D341Med (cell line): ENCODE measurements at regions not wholly inside any gene's neighbourhood (a gene's known extent, or its start where the extent isn't known, plus 50 kb on each side); places are given as distances from the start of the nearest gene placed in this dataset.
"Not testable (repeated sequence)": the region's sequence is repeated elsewhere in the genome, so short reads cannot be mapped to it uniquely, and the experiment has no call there.

Experiments used
- DNase-seq: peaks from one replicate; pipeline ENCODE4 v3.0.0; 2012; ENCODE audit warnings: low spot score

DNA sequence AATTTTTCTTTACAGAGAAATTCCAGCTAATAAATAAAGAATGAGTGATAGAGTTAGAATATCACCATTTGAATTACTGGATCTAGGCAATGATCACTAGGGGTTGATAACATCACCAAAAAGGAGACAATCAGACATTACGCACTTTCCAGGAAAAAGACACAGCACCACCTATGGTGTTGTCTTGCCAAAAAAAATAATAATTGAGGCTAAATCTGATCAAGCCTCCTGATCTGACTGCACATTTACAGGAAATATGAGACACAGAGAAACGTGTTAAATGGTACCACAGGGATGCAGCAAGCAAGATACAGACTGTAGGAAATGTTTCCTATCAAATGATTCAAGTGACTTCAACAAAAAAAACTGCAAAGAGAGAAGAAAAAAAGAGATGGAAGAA, 92.8 kb downstream of the EOMES start:
- no peak for DNase-seq

DNA sequence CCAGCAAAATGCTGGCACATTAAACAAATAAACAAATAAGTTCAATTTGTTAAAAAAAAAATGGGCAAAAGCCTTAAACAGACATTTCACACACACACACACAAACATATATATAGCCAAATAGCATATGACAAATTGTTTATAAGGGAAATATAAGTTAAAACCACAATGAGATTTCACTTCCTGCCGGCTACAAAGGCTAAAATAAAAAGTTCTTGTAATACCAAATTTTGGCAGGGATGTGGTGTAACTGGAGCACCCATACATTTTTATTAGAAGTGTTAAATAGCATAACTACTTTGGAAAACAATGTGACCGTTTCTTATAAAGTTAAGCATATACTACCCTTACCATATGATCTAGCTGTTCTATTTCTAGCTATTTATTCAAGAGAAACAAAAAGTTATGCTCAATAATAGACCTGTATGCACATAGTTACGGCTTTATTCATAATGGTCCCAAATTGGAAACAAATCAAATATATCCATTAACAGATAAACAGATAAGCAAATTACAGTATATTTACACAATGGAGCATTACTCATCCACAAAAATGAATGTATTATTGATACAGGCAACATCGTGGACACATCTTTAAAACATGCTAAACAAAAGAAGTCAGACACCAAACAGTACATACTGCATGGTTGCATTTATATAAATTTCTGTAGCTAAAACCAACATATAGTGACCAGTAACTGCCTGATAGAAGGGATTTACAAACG, 93.9 kb downstream of the EOMES start:
- no peak for DNase-seq

- DNase-seq: no peak
These were observed 95.5 kb downstream of the EOMES start for GRCh38 chr3:27626596-27627118.

- no peak for DNase-seq
These were observed 96.3 kb downstream of the EOMES start for GRCh38 chr3:27625864-27626263.

GRCh38 chr3:27623085-27623753, 98.9 kb downstream of the EOMES start:
- DNase-seq: no peak

- DNase-seq: no peak
These were observed 104.6 kb downstream of the EOMES start for GRCh38 chr3:27617552-27617951.

DNA sequence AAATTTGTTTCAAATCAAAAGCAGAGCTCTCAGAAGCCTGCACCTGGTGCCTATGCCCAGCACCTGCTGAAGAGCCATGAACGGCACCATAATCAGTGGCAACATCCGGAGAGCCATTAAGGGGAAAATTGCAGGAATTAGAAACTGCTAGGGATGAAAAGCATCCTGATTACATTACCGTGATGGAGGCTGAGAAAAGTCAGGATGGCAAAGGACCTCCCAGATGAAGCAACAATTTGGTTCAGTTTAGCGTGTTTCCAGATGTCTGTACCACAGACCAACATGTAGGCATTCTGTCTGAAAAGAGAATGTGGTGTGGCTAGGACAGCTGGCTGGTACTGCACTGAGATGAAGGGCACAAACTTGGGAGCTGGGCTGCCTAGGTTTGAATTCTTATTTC, 106.1 kb downstream of the EOMES start:
- DNase-seq: no peak

DNA sequence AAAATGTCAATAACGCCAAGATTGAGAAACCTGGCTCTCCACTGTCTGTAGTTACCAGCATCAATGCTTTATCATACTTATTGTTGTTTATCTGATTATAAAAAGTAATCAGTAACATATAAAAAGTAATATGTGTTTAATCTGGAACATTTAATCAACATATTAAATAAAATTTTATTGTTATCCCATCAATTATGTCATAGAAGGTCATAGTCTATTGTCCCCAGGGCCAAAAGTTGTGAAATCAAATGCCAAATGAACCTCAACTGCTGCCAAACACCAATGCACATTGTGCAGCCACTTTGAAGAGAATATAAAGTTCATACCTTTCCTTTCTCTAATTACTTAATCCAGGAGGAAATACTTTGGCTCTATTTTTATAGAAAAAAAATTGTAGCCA, 106.6 kb downstream of the EOMES start:
- no peak for DNase-seq

DNA sequence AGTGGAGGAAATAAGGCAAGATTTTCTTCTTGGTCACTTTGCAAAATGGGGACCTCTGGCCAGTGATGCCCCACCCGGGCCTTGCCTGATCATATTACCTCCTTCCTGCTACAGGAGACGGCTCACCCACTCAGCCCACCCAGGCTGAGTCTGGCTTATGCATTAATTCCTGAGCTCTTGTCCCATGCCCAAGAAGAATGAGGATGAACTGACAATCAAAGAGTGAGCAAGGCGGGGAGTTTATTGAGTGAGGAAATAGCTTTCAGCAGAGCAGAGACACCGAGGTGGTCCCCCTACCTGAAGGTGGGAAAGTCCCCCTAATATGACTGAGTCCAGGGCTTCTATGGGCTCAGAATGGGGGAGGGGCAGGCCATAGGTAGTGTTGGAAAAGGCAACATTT, 107.5 kb downstream of the EOMES start:
- no peak for DNase-seq

- no peak for DNase-seq
These were observed 108.2 kb downstream of the EOMES start for GRCh38 chr3:27613846-27614500.

DNA sequence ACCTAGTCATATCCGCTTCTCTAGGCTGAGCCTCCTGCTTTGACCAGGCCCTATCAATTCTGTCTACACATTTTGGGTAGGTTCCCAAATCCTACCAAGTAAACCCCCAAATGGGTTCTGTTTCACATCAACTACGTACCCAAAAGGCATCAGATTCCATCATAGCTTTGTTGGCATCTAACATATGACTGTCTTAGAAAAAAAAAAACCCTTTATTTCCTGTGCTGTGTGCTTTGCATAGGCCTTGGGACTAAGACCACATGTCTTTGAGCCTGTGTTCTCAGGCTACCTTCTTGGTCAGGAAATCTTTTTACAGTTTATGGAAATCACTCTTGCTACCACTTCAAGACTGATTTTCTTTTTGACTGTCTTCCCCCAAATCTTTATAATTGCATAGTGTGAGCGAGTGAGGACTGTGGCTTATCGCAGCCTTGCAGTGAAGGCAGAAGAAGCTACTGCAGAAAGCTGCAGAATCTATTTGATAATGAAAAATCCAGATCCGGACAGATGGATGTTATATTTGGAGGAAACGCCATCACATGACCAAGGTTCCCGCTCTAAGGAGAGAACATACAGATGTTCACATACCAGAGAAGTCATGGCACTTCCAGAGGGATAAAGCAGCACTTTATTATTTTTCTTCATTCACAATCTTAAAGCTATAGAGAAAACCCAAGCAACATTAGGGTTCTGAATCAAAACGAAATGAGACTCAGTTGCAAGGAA, 111.2 kb downstream of the EOMES start:
- DNase-seq: no peak

GRCh38 chr3:27607370-27607769, 114.8 kb downstream of the EOMES start:
- DNase-seq: no peak

DNA sequence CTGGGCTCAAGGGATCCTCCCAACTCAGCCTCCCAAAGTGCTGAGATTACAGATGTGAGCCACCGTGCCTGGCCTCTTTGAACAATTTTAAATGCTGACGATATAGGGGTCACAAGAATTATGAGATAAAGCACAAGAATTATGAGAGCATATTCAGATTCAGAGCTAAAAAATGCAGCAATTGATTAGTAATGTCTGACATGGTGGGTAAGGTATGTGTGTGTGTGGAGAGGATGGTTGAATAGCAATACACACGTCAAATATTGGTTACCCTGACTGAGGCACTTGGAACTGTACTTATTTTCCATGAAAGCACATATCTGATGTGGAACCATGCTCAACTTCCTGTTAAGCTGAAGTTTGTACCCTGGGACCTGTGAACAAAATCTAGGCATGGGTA, 115.6 kb downstream of the EOMES start:
- no peak for DNase-seq

DNA sequence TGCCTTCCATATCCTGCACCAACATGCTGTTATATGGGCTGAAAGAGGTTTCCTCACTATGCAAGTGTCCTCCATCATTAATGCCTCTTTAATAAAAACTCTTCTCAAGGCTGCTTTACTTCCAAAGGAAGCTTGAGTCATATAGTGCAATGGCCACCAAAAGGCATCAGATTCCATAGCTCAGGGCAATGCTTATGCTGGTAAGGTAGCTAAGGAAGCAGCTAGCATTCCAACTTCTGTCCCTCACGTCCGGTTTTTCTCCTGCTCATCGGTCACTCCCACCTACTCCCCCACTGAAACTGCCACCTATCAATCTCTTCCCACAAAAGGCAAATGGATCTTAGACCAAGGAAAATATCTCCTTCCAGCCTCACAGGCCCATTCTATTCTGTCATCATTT, 117.1 kb upstream of the SLC4A7 start:
- DNase-seq: not testable (repeated sequence)

DNA sequence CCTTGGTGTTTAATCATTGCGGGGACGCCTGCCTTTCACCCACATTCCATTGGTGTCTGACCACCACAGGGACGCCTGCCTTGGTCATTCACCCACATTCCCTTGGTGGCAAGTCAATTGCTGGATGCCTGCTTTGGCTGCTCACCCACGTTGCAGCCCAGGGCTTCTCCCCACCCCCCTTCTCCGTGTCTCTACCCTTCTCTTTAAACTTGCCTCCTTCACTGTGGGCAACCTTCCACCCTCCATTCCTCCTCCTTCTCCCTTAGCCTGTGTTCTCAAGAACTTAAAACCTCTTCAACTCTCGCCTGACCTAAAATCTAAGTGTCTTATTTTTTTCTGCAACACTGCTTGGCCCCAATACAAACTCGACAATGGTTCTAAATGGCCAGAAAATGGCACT, 115.6 kb upstream of the SLC4A7 start:
- DNase-seq: not testable (repeated sequence)

DNA sequence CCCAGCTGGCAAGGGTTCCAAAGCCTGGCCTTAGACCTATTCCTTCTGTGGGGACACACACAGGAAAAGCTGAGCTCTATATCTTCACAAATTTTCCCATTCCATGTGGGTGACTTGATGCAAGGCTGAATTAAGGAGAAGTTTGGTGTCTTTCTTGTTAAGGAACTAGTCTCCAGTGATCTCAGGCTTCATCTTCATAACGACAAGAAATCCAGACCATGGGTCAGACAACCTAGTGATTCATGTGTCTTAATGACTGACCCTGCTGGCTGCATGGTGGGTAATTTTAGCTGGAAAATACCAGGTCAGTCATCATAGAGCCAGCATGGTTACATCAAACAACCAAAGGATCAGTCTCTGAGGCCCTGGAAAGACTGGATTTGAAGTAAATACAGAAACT, 112.7 kb upstream of the SLC4A7 start:
- DNase-seq: no peak

GRCh38 chr3:27596334-27596841, 112.2 kb upstream of the SLC4A7 start:
- DNase-seq: no peak

DNA sequence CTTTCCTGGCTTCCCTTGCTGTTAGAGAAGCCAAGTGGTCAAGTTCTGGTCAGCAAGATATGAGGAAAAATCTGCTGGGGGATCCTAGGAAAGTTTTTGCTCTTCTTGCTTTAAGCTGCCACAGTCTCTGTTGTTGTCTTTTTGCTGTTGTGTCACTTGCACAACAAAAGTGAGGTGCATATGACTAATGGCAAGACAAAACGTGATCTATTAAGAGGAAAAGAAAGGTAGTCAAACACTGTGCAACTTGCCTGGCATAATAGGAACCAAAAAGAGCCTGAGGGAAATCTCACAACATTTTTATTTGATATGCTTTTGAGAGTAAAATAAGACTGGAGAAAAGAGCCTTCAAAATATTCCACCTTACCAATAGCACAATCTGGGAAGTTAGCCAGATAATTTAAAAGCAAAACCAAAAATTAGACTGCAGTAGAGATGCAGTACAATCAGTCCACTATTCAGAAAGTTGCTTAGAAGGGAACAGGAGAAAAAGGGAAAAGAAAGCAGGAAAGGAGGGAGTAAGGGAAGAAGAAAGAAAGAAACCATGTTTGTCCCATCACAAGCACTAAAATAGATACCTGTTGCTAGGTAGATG, 110.0 kb upstream of the SLC4A7 start:
- no peak for DNase-seq

DNA sequence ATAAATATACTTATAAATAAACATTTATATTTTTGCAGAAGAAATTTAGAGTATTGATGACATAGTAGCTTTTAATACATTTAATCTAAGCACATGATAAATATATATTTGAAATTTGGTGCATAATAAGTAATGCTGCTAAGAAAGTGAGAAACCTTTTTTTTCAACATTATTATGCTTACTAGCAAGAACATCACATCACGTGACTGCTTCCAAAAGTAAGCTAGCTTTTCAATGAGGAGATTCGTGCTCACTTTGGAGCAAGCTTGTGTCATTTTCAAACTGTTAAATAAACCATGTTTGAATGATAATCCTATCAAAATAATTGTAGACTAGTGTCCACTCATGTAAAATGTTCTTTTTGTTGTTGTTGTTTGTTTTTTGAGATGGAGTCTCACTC, 109.0 kb upstream of the SLC4A7 start:
- DNase-seq: no peak

- no peak for DNase-seq
These were observed 107.4 kb upstream of the SLC4A7 start for GRCh38 chr3:27591312-27592210.
